ENCODE measurements at regions not wholly inside any gene's neighbourhood (a gene's known extent, or its start where the extent isn't known, plus 50 kb on each side); places are given as distances from the start of the nearest gene placed in this dataset.

- no peak for TF ChIP-seq CTCF (conservative IDR thresholded peaks at IDR 0.05; ENCODE audit: low read length)
- TF ChIP-seq EZH2phosphoT487 (IDR thresholded peaks at IDR 0.05; ENCODE audit: borderline replicate concordance): no peak
Measured at GRCh38 chr4:74583757-74584156, 138.8 kb downstream of the AREG start.

All from Loucy (cell line).